Osteoblast (primary cell): ENCODE measurements at regions not wholly inside any gene's neighbourhood (a gene's known extent, or its start where the extent isn't known, plus 50 kb on each side); places are given as distances from the start of the nearest gene placed in this dataset.
"Not testable (repeated sequence)": the region's sequence is repeated elsewhere in the genome, so short reads cannot be mapped to it uniquely, and the experiment has no call there.

Source experiments
- DNase-seq: peaks from one replicate; pipeline ENCODE4 v3.0.0; 2011; ENCODE audit warnings: low spot score, mixed read lengths; ENCODE audit not compliant: insufficient read length; ENCODE audit errors: missing footprints
- H2AFZ ChIP-seq: 2 replicates; pipeline ENCODE4 v1.6.0; 2011; ENCODE audit warnings: mild to moderate bottlenecking, low read length
- H3K27ac ChIP-seq: 2 replicates; pipeline ENCODE4 v1.5.1; 2011; ENCODE audit warnings: mild to moderate bottlenecking, low read depth, low read length, moderate library complexity
- H3K27me3 ChIP-seq: 2 replicates; pipeline ENCODE4 v1.6.0; 2012; ENCODE audit warnings: mild to moderate bottlenecking, control low read depth, inconsistent platforms, low read length, moderate library complexity; ENCODE audit not compliant: insufficient read depth
- H3K36me3 ChIP-seq: 2 replicates; pipeline ENCODE4 v1.5.1; 2011; ENCODE audit warnings: mild to moderate bottlenecking, low read length, control low read depth, moderate library complexity; ENCODE audit not compliant: insufficient read depth
- H3K4me1 ChIP-seq: 2 replicates; pipeline ENCODE4 v1.5.1; 2011; ENCODE audit warnings: mild to moderate bottlenecking, low read length, control low read depth, moderate library complexity; ENCODE audit not compliant: insufficient read depth
- H3K4me2 ChIP-seq: 2 replicates; pipeline ENCODE4 v1.6.0; 2011; ENCODE audit warnings: mild to moderate bottlenecking, low read length; ENCODE audit not compliant: insufficient read depth
- H3K4me3 ChIP-seq: fragments of 200-600 bp; sonication (generic); 3 replicates; pipeline ENCODE4 v1.5.1; 2012; ENCODE audit warnings: mild to moderate bottlenecking, low read length, inconsistent platforms; ENCODE audit not compliant: insufficient read depth
- H3K79me2 ChIP-seq: 2 replicates; pipeline ENCODE4 v1.6.0; 2012; ENCODE audit warnings: mild to moderate bottlenecking, low read length, control low read depth, inconsistent platforms; ENCODE audit not compliant: insufficient read depth
- H3K9me3 ChIP-seq: 2 replicates; pipeline ENCODE4 v1.5.1; 2011; ENCODE audit warnings: low read depth, low read length, control low read depth
- H4K20me1 ChIP-seq: 2 replicates; pipeline ENCODE4 v1.6.0; 2012; ENCODE audit warnings: mild to moderate bottlenecking, low read length, control low read depth; ENCODE audit not compliant: insufficient read depth
- TF ChIP-seq, protein P1 (sequence below): IDR thresholded peaks from 2 replicates; pipeline ENCODE4 v1.5.1; 2011; ENCODE audit warnings: mild to moderate bottlenecking, low read depth, low read length, moderate library complexity; ENCODE audit errors: extremely low read depth

DNA sequence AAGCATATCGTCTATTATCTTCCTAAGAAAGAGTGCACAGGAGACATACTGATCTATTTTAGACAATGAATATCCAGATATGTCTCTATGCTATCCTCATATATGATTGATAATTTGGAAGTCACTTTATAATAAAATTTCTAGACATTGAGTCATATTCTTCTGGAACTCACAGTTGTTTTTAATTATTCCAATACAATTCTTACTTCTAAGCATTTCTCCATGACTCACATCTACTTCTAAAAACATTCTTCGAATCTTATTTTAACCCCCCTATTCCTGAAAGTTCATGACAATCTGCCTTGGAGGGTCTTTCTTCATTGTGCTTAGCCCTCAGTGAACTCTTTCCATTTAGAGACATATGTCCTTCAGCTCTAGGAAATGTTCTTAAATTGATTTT lies 368.1 kb downstream of the MDFIC start:
- Histone ChIP-seq H3K9me3 (no peaks in the 10 kb centered on the region), H3K4me2 (no peak overlapping the region), H4K20me1 (no peaks in the 10 kb centered on the region), H3K36me3 (no peaks in the 10 kb centered on the region), H3K79me2 (no peaks in the 10 kb centered on the region), H3K4me3 (no peak overlapping the region), H3K27me3 (no peaks in the 10 kb centered on the region), H3K4me1 (peaks cover 11% of the 10 kb centered on the region), H3K27ac (no peak overlapping the region), H2AFZ (no peak overlapping the region)
- TF ChIP-seq, protein P1, sequence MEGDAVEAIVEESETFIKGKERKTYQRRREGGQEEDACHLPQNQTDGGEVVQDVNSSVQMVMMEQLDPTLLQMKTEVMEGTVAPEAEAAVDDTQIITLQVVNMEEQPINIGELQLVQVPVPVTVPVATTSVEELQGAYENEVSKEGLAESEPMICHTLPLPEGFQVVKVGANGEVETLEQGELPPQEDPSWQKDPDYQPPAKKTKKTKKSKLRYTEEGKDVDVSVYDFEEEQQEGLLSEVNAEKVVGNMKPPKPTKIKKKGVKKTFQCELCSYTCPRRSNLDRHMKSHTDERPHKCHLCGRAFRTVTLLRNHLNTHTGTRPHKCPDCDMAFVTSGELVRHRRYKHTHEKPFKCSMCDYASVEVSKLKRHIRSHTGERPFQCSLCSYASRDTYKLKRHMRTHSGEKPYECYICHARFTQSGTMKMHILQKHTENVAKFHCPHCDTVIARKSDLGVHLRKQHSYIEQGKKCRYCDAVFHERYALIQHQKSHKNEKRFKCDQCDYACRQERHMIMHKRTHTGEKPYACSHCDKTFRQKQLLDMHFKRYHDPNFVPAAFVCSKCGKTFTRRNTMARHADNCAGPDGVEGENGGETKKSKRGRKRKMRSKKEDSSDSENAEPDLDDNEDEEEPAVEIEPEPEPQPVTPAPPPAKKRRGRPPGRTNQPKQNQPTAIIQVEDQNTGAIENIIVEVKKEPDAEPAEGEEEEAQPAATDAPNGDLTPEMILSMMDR: no peak
- DNase-seq: no peak

DNA sequence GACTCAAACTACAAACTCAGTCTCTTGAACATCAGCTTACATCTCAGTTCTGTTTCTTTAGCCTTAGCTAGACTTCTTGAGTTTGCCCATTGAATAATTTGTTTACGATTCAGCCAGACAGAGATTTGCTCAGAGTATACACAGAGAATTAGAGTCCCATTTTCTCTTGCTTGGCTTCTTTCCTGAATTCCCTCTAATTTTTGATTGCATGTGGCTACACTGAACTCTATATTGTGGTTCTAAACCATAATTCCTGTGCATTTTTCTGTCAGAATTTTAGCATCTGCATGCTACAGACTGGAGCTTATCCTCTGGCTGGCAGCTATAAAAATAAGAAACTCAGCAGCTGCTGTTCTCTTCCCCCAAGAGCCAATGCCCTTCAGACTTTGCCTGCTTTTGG lies 354.9 kb downstream of the MDFIC start:
- Histone ChIP-seq H3K4me1 (peaks cover 15% of the 10 kb centered on the region), H2AFZ (no peak overlapping the region), H3K36me3 (no peaks in the 10 kb centered on the region), H4K20me1 (no peaks in the 10 kb centered on the region), H3K4me2 (no peak overlapping the region), H3K27me3 (no peaks in the 10 kb centered on the region), H3K79me2 (no peaks in the 10 kb centered on the region), H3K27ac (no peak overlapping the region), H3K9me3 (no peaks in the 10 kb centered on the region), H3K4me3 (no peak overlapping the region)
- TF ChIP-seq, protein P1: no peak
- DNase-seq: no peak

DNA sequence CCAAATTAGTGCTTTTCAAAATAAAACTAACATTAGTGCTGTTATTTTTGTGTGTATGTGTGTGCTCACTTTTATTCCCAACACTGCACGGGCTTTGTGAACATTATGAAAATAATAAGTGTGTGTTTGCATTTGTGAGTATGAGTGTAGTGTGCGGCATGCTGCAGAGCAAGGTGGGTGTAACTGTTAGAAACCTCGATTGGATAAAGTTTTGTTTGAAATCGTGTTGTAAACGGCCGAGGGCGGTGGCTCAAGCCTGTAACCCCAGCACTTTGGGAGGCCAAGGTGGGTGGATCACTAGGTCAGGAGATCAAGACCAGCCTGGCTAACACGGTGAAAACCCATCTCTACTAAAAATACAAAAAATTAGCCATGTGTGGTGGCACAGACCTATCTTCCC lies 352.0 kb downstream of the MDFIC start:
- H3K27ac ChIP-seq, H3K4me3 ChIP-seq, H3K9me3 ChIP-seq, H3K36me3 ChIP-seq, H4K20me1 ChIP-seq, H3K27me3 ChIP-seq, DNase-seq, H3K4me2 ChIP-seq, H2AFZ ChIP-seq, H3K79me2 ChIP-seq: not testable (repeated sequence)
- H3K4me1 ChIP-seq: peaks cover 23% of the 10 kb centered on the region

DNA sequence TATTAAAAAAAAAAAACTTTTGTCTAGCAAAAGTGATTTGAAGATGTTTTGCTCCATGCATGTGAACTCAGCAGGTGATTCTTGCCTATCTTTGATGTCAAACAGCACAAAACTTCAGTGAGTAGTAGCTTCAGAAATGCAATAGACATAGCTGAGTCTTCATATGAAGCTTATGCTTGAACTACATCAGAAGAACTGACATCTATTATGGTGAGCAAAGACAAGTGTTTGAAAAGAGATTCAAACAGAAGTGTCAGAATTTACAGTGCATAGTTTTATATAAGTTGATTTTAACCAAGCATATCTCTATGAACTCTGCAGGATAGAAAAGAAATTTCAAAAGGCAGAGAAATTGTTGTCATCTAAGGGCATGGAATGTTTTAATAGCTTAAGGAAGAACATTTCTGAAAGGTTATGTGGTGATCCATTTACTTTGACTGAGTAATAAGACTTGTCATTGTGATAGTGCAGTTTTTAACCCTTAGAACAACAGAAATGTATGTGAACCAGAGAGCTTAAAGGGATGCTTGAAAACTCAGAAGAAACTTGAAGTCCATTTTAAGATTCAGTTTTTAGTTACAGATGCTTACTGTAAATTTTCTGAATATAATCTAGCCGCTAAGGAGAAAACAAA lies 351.4 kb downstream of the MDFIC start:
- Histone ChIP-seq H3K4me3 (no peak overlapping the region), H3K27me3 (no peaks in the 10 kb centered on the region), H2AFZ (no peak overlapping the region), H3K4me1 (peaks cover 23% of the 10 kb centered on the region), H3K36me3 (no peaks in the 10 kb centered on the region), H3K4me2 (no peak overlapping the region), H3K9me3 (no peaks in the 10 kb centered on the region), H3K27ac (no peak overlapping the region), H4K20me1 (no peaks in the 10 kb centered on the region), H3K79me2 (no peaks in the 10 kb centered on the region)
- DNase-seq: peak; percentile 8
- TF ChIP-seq, protein P1: no peak
